Stomach (tissue), 4 donors: ENCODE measurements at regions not wholly inside any gene's neighbourhood (a gene's known extent, or its start where the extent isn't known, plus 50 kb on each side); places are given as distances from the start of the nearest gene placed in this dataset.

Experiments used
- CTCF ChIP-seq, 7 experiments: fragments of 450-650 bp in 4 of 7; fragments of 200-600 bp in 3 of 7; sonication (generic) in 3 of 7; IDR thresholded peaks; one replicate each; pipeline ENCODE4 v1.5.1; 2016 to 2019; ENCODE audit warnings: antibody characterized with exemption in 7 of 7, control low read depth in 2 of 7, mild to moderate bottlenecking in 1 of 7
- POLR2AphosphoS5 ChIP-seq, 3 donors: sonication (generic); formaldehyde crosslinking; IDR thresholded peaks; one replicate each; pipeline ENCODE4 v1.6.1; 2016; ENCODE audit warnings: antibody characterized with exemption in 3 of 3

DNA sequence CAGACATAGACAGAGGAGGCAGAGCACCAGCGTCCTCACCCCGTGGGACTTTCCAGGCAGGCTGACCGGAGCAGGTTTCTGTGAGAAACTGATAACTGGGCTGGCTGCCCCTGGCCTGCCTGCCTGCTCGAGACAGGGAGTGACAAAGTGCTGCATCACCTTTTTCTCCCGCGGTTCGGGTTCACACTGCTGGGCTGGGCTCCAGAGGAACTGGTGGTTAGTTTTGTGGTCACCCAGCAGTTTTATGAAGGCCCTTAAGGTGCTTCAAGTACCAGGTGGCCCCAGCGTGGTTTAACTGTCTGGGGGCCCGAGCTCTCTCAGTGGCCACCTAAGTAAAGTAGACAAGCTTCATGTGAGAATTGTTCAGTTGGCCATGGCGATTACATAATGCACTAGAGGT, 1073.6 kb downstream of the BCL11B start:
- TF ChIP-seq CTCF (IDR thresholded peaks at IDR 0.05) = no peak
- TF ChIP-seq POLR2AphosphoS5 (IDR thresholded peaks at IDR 0.05) = no peak
